Right renal cortex interstitium (tissue), 3 donors: ENCODE measurements at regions not wholly inside any gene's neighbourhood (a gene's known extent, or its start where the extent isn't known, plus 50 kb on each side); places are given as distances from the start of the nearest gene placed in this dataset.

ENCODE experiments used
- DNase-seq, 3 donors: peaks; one replicate each; pipeline ENCODE4 v3.0.0-alpha.2; 2013; ENCODE audit warnings: low read depth in 3 of 3, low spot score in 2 of 3

GRCh38 chr4:1500231-1500965 lies 94.2 kb upstream of the NKX1-1 start:
- no peak for DNase-seq

GRCh38 chr4:1499465-1499864 lies 93.2 kb upstream of the NKX1-1 start:
- DNase-seq, result no peak

GRCh38 chr4:1497189-1497801 lies 91.1 kb upstream of the NKX1-1 start:
- DNase-seq, result no peak

- DNase-seq, result no peak
Observed at GRCh38 chr4:1496116-1496642, 89.9 kb upstream of the NKX1-1 start.

- no peak for DNase-seq
Observed at GRCh38 chr4:1495416-1496115, 89.3 kb upstream of the NKX1-1 start.

GRCh38 chr4:1494416-1495315 lies 88.4 kb upstream of the NKX1-1 start:
- DNase-seq, result no peak

GRCh38 chr4:1493540-1494287 lies 87.5 kb upstream of the NKX1-1 start:
- DNase-seq, result no peak

- no peak for DNase-seq
Observed at GRCh38 chr4:1492651-1493539, 86.7 kb upstream of the NKX1-1 start.

- DNase-seq, result no peak
Observed at GRCh38 chr4:1492142-1492457, 85.9 kb upstream of the NKX1-1 start.

- no peak for DNase-seq
Observed at GRCh38 chr4:1491328-1492141, 85.3 kb upstream of the NKX1-1 start.

GRCh38 chr4:1490654-1491327 lies 84.5 kb upstream of the NKX1-1 start:
- DNase-seq, result peak in 1 of 3 donors; percentile 21

- no peak for DNase-seq
Observed at GRCh38 chr4:1490011-1490653, 83.9 kb upstream of the NKX1-1 start.

GRCh38 chr4:1489639-1489995 lies 83.4 kb upstream of the NKX1-1 start:
- no peak for DNase-seq

GRCh38 chr4:1488831-1489638 lies 82.8 kb upstream of the NKX1-1 start:
- DNase-seq, result no peak

- DNase-seq, result no peak
Observed at GRCh38 chr4:1488357-1488756, 82.1 kb upstream of the NKX1-1 start.

GRCh38 chr4:1487761-1488160 lies 81.5 kb upstream of the NKX1-1 start:
- DNase-seq, result no peak
